ENCODE measurements at regions not wholly inside any gene's neighbourhood (a gene's known extent, or its start where the extent isn't known, plus 50 kb on each side); places are given as distances from the start of the nearest gene placed in this dataset.

DNA sequence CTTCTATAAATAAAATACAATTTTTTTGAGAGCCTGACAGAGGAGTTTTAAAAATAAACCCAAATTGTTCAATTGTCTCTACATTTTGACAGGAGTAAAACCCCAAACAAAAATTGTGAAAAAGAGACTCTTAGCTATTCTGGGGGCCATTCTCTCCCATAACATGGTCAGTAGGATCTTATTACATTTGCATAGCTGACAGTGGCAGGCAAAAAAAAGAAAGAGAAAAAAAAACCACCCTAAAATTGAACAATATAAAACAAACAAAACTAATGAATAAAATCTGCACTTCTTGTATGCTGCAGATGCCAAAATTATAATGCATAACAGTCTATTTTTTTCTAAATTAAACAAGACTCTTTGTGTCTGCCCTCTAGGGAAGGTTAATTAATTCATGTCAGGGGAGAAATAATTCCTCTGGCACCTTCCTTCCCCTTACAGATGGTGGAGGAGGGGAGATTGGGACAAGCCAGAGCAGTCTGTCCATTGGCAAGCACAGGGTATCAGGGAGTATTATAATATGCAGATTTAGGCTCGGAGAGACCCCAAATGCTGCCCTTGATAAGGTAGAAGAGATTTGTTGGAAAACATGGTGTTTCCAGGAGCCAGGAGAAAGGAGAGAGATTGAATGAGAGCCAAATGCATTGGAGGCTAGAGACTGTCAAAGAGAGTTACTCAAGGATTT, 79.7 kb upstream of the CDH6 start:
- TF ChIP-seq CTCF (IDR thresholded peaks at IDR 0.05; ENCODE audit: low read depth, low read length): no peak
- H3K4me3 ChIP-seq (ENCODE audit: low read depth, low read length): no peak overlapping the region

- no peak overlapping the region for H3K4me3 ChIP-seq (ENCODE audit: low read depth, low read length)
- no peak for TF ChIP-seq CTCF (IDR thresholded peaks at IDR 0.05; ENCODE audit: low read depth, low read length)
Measured at GRCh38 chr5:31113101-31113500, 80.4 kb upstream of the CDH6 start.

DNA sequence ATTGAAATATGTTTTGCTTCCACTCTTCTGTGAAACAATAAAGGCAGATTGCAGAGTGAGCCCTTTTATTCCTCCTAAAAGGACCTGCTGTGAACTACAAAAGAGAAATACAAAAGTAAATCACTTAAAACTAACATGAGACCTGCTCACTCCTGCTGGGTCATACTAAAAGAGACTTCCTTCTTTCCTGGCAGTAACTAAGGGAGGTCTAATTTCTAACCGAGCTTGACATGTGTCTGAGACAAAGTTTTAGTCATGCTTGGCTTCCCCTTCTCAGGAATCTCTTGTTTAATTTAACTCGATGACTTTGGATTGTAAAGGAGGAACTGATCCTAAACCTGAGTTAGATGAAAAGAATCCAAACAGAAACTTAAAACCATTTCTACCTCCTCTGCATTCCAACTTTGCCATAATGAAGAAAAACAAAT, 86.4 kb upstream of the CDH6 start:
- H3K4me3 ChIP-seq (ENCODE audit: low read depth, low read length): no peak overlapping the region
- no peak for TF ChIP-seq CTCF (IDR thresholded peaks at IDR 0.05; ENCODE audit: low read depth, low read length)

DNA sequence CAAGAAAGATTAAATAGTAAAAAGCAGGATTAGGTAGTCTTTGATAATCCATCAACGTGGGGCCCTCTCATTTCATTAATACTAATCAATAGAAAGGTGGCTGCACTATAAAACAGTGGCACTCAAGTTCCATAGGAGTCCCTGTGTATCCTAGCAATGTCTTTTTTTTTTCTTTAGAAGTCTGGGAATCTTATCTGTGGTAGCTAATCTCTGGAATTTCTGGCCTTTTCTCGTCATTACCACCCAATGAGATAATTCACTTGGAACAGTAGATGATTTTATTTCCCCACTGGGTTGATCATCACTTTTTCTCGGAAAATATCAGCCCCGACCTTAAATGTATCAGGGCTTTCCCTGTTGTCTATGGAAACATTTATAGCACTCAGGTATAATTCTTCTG, 86.8 kb upstream of the CDH6 start:
- no peak for TF ChIP-seq CTCF (IDR thresholded peaks at IDR 0.05; ENCODE audit: low read depth, low read length)

DNA sequence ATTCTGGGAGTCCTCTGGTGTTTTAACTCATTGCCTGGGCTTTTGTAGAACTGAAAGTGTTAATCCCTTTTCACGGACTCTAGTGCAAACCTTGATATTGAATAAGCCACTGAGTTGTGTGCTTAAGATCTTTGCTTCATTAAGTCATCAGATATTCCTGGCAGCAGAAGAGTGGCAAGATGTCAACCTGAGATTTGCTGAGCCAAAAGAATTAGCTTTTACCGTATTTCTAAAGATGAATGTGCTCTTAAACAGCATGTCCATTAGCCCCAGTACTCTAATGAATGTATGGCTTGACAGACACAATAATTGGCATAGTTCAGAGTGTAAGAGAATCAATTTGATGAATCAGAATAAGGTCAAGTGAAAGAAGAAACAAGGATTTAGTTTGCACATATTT, 87.2 kb upstream of the CDH6 start:
- no peak overlapping the region for H3K4me3 ChIP-seq (ENCODE audit: low read depth, low read length)
- TF ChIP-seq CTCF (IDR thresholded peaks at IDR 0.05; ENCODE audit: low read depth, low read length): no peak

More for the DNA sequence above, 86.8 kb upstream of the CDH6 start:
- H3K4me3 ChIP-seq (ENCODE audit: low read depth, low read length): no peak overlapping the region

DNA sequence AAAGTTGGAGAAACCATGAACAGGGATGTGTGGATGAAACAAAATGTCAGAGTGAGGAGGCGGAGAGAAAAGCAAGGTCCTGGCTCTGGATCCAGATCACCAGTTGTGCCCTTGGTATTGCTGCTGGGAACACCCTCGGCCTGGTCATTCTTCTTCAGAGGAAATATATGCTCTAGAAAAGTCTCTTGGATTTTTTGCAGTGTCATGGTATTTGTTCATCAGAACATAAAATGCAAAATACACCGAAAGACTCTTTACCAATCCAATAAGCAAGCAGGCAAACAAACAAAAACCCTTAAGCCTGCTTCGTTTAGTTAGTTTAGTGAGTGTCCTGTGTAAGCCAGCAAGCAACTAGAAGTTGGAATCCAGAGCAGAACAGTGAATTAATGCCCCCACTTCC, 88.7 kb upstream of the CDH6 start:
- TF ChIP-seq CTCF (IDR thresholded peaks at IDR 0.05; ENCODE audit: low read depth, low read length): no peak

GRCh38 chr5:31100781-31101310, 92.6 kb upstream of the CDH6 start:
- no peak overlapping the region for H3K4me3 ChIP-seq (ENCODE audit: low read depth, low read length)
- no peak for TF ChIP-seq CTCF (IDR thresholded peaks at IDR 0.05; ENCODE audit: low read depth, low read length)

More for the DNA sequence above, 88.7 kb upstream of the CDH6 start:
- no peak overlapping the region for H3K4me3 ChIP-seq (ENCODE audit: low read depth, low read length)

Data from WI38 (cell line).